Activated T-helper 1 cell treated with anti-CD3 and anti-CD28 coated beads, Interleukin-12 subunit alpha, Interleukin-12 subunit beta, Interleukin-2, Interleukin-4 antibody, amounts not matched to agents 30 ng/mL and 10 ng/mL and 1 ng/mL, durations not matched to agents 14 hours and 24 hours and 36 hours (primary cell): ENCODE measurements at regions not wholly inside any gene's neighbourhood (a gene's known extent, or its start where the extent isn't known, plus 50 kb on each side); places are given as distances from the start of the nearest gene placed in this dataset.
"Not testable (repeated sequence)": the region's sequence is repeated elsewhere in the genome, so short reads cannot be mapped to it uniquely, and the experiment has no call there.

Experiments used
- DNase-seq: peaks from one replicate; pipeline ENCODE4 v3.0.0; 2021; ENCODE audit warnings: low spot score
- H3K27ac Mint-ChIP-seq: one replicate; pipeline ENCODE4 v1.8.0; 2021; ENCODE audit warnings: mild to moderate bottlenecking, mixed read lengths
- H3K27me3 Mint-ChIP-seq: one replicate; pipeline ENCODE4 v1.8.0; 2022; ENCODE audit warnings: mild to moderate bottlenecking, moderate library complexity, mixed read lengths; ENCODE audit not compliant: insufficient read depth
- H3K36me3 Mint-ChIP-seq: one replicate; pipeline ENCODE4 v1.8.0; 2021; ENCODE audit warnings: low read depth, mixed read lengths
- H3K4me1 Mint-ChIP-seq: one replicate; pipeline ENCODE4 v1.8.0; 2021; ENCODE audit warnings: low read depth, mixed read lengths
- H3K4me3 Mint-ChIP-seq: one replicate; pipeline ENCODE4 v1.8.0; 2021; ENCODE audit warnings: mild to moderate bottlenecking, moderate library complexity, mixed read lengths
- H3K9me3 Mint-ChIP-seq: one replicate; pipeline ENCODE4 v1.8.0; 2021; ENCODE audit warnings: mixed read lengths
- intact Hi-C: fragments of 100-400 bp; cut with micrococcal nuclease; formaldehyde crosslinking; loops from one replicate; pipeline ENCODE4 v1.15.1; 2024

GRCh38 chr3:177333533-177334520 lies 136.5 kb upstream of the TBL1XR1 start:
- Mint-ChIP-seq H3K4me1 (peaks cover 52% of the 10 kb centered on the region), H3K9me3 (no peaks in the 10 kb centered on the region), H3K27ac (no peak overlapping the region), H3K36me3 (peaks cover 5% of the 10 kb centered on the region), H3K27me3 (peaks cover 8% of the 10 kb centered on the region), H3K4me3 (no peak overlapping the region)
- DNase-seq: no peak
- intact Hi-C loops: no loop called here

GRCh38 chr3:177334803-177335202 lies 137.5 kb upstream of the TBL1XR1 start:
- DNase-seq: no peak
- Mint-ChIP-seq H3K4me3 (no peak overlapping the region), H3K9me3 (no peaks in the 10 kb centered on the region), H3K36me3 (peaks cover 5% of the 10 kb centered on the region), H3K27me3 (peaks cover 8% of the 10 kb centered on the region), H3K27ac (no peak overlapping the region), H3K4me1 (peaks cover 60% of the 10 kb centered on the region)
- intact Hi-C loops: loop anchor here (5.0 kb wide), 1 partner anchor 188 kb away; no protein-coding TSS in a partner anchor

- intact Hi-C loops: loop anchor here (2.0 to 5.0 kb wide), 2 partner anchors 188 to 1811 kb away; no protein-coding TSS in a partner anchor
- no peak for DNase-seq
- peaks cover 8% of the 10 kb centered on the region for H3K27me3 Mint-ChIP-seq
- H3K4me1 Mint-ChIP-seq: peaks cover 60% of the 10 kb centered on the region
- no peaks in the 10 kb centered on the region for H3K9me3 Mint-ChIP-seq
- peaks cover 5% of the 10 kb centered on the region for H3K36me3 Mint-ChIP-seq
- no peak overlapping the region for H3K27ac Mint-ChIP-seq
- H3K4me3 Mint-ChIP-seq: no peak overlapping the region
Observed at GRCh38 chr3:177335728-177336127, 138.4 kb upstream of the TBL1XR1 start.

GRCh38 chr3:177336873-177337450 lies 139.7 kb upstream of the TBL1XR1 start:
- no peak for DNase-seq
- Mint-ChIP-seq H3K27ac (peak overlapping the region; percentile 95), H3K4me1 (peaks cover 65% of the 10 kb centered on the region), H3K9me3 (no peaks in the 10 kb centered on the region), H3K27me3 (peaks cover 8% of the 10 kb centered on the region), H3K36me3 (peaks cover 5% of the 10 kb centered on the region), H3K4me3 (peak overlapping the region; percentile 51)
- intact Hi-C loops: loop anchor here (1.0 to 5.0 kb wide), 10 partner anchors 8 to 1810 kb away; no protein-coding TSS in a partner anchor

GRCh38 chr3:177337541-177338331 lies 140.5 kb upstream of the TBL1XR1 start:
- no peaks in the 10 kb centered on the region for H3K9me3 Mint-ChIP-seq
- peaks cover 8% of the 10 kb centered on the region for H3K27me3 Mint-ChIP-seq
- H3K27ac Mint-ChIP-seq: peak overlapping the region; percentile 95
- DNase-seq: peak; percentile 66
- intact Hi-C loops: loop anchor here (1.0 to 5.0 kb wide), 10 partner anchors 8 to 1809 kb away; no protein-coding TSS in a partner anchor
- H3K4me3 Mint-ChIP-seq: peak overlapping the region; percentile 51
- H3K36me3 Mint-ChIP-seq: peaks cover 7% of the 10 kb centered on the region
- peaks cover 65% of the 10 kb centered on the region for H3K4me1 Mint-ChIP-seq

- Mint-ChIP-seq H3K27me3 (peaks cover 8% of the 10 kb centered on the region), H3K9me3 (no peaks in the 10 kb centered on the region), H3K4me1 (peaks cover 60% of the 10 kb centered on the region), H3K4me3 (no peak overlapping the region), H3K36me3 (peaks cover 7% of the 10 kb centered on the region), H3K27ac (peak overlapping the region; percentile 66)
- intact Hi-C loops: loop anchor here (5.0 kb wide), 1 partner anchor 191 kb away; no protein-coding TSS in a partner anchor
- no peak for DNase-seq
Observed at GRCh38 chr3:177338697-177339219, 141.5 kb upstream of the TBL1XR1 start.

GRCh38 chr3:177339220-177339703 lies 142.0 kb upstream of the TBL1XR1 start:
- intact Hi-C loops: loop anchor here (5.0 kb wide), 1 partner anchor 192 kb away; no protein-coding TSS in a partner anchor
- Mint-ChIP-seq H3K27ac (peak overlapping the region; percentile 66), H3K4me1 (peaks cover 60% of the 10 kb centered on the region)

GRCh38 chr3:177340243-177340830 lies 143.1 kb upstream of the TBL1XR1 start:
- Mint-ChIP-seq H3K27me3 (peaks cover 5% of the 10 kb centered on the region), H3K27ac (no peak overlapping the region), H3K4me3 (no peak overlapping the region), H3K4me1 (peaks cover 61% of the 10 kb centered on the region), H3K36me3 (peaks cover 5% of the 10 kb centered on the region), H3K9me3 (no peaks in the 10 kb centered on the region)
- DNase-seq: no peak
- intact Hi-C loops: no loop called here

More at GRCh38 chr3:177339220-177339703, 142.0 kb upstream of the TBL1XR1 start:
- DNase-seq, H3K36me3 Mint-ChIP-seq, H3K9me3 Mint-ChIP-seq, H3K27me3 Mint-ChIP-seq: not testable (repeated sequence)
- peak overlapping the region; percentile 13 for H3K4me3 Mint-ChIP-seq

GRCh38 chr3:177341736-177342419 lies 144.6 kb upstream of the TBL1XR1 start:
- peaks cover 62% of the 10 kb centered on the region for H3K4me1 Mint-ChIP-seq
- peaks cover 5% of the 10 kb centered on the region for H3K27me3 Mint-ChIP-seq
- no peaks in the 10 kb centered on the region for H3K9me3 Mint-ChIP-seq
- intact Hi-C loops: no loop called here
- H3K27ac Mint-ChIP-seq: peak overlapping the region; percentile 29
- H3K36me3 Mint-ChIP-seq: peaks cover 5% of the 10 kb centered on the region
- no peak overlapping the region for H3K4me3 Mint-ChIP-seq
- no peak for DNase-seq

GRCh38 chr3:177343122-177343625 lies 145.9 kb upstream of the TBL1XR1 start:
- H3K36me3 Mint-ChIP-seq: peaks cover 5% of the 10 kb centered on the region
- no peak overlapping the region for H3K27ac Mint-ChIP-seq
- no peak for DNase-seq
- intact Hi-C loops: no loop called here
- H3K27me3 Mint-ChIP-seq: no peaks in the 10 kb centered on the region
- no peaks in the 10 kb centered on the region for H3K9me3 Mint-ChIP-seq
- H3K4me3 Mint-ChIP-seq: no peak overlapping the region
- peaks cover 60% of the 10 kb centered on the region for H3K4me1 Mint-ChIP-seq
